ENCODE measurements at regions not wholly inside any gene's neighbourhood (a gene's known extent, or its start where the extent isn't known, plus 50 kb on each side); places are given as distances from the start of the nearest gene placed in this dataset.

GRCh38 chr9:115594557-115594956 lies 476.6 kb upstream of the TNC start:
- no peaks in the 10 kb centered on the region for H3K9me3 ChIP-seq
- no peak overlapping the region for H3K4me3 ChIP-seq (ENCODE audit: low read depth, low read length)
- no peaks in the 10 kb centered on the region for H3K27me3 ChIP-seq
- H3K36me3 ChIP-seq = no peaks in the 10 kb centered on the region
- no peaks in the 10 kb centered on the region for H3K4me1 ChIP-seq
- no peak for TF ChIP-seq CTCF (IDR thresholded peaks at IDR 0.05; ENCODE audit: low read depth, low read length)
- DNase-seq = no peak

DNA sequence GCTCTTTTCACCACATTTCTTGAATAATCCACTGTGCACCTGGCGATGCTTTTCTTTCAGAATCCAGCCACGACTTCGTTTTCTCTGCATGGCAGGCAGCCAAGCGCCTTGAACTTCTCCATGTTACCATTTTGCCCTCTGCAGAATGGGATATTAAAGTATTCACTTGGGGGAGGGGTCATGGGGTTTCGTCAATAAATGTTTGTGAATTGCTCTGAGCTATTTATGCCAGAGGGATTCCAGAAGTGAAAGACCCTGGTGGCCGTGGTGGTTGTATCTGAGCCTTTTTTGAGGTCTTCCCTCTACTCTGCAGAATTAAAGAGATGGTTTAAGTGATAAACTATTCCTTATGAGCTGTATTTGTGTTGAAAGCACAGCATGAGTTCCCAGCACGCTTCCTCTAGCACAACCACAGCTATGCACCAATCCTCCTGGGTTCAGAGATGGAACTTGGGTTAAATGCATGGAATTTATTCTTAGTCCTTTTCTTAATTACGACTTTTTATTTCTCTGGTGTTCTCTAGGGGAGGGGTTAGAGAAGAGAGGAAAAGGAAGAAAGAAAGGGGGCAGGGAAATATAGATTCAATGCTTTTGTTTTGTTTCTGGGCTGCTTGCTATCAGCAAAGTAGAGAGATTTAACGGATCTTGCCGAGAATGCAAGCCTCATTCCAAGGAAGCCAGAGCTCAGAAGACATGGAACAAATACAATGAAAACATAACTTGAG lies 478.2 kb upstream of the TNC start:
- H3K36me3 ChIP-seq = no peaks in the 10 kb centered on the region
- no peak for DNase-seq
- no peaks in the 10 kb centered on the region for H3K4me1 ChIP-seq
- H3K27me3 ChIP-seq = no peaks in the 10 kb centered on the region
- no peaks in the 10 kb centered on the region for H3K9me3 ChIP-seq
- TF ChIP-seq CTCF (IDR thresholded peaks at IDR 0.05; ENCODE audit: low read depth, low read length) = no peak
- no peak overlapping the region for H3K4me3 ChIP-seq (ENCODE audit: low read depth, low read length)

GRCh38 chr9:115596746-115597080 lies 478.8 kb upstream of the TNC start:
- Histone ChIP-seq H3K27me3 (no peaks in the 10 kb centered on the region), H3K36me3 (no peaks in the 10 kb centered on the region), H3K9me3 (no peaks in the 10 kb centered on the region), H3K4me1 (no peaks in the 10 kb centered on the region), H3K4me3 (ENCODE audit: low read depth, low read length) (no peak overlapping the region)
- TF ChIP-seq CTCF (IDR thresholded peaks at IDR 0.05; ENCODE audit: low read depth, low read length) = no peak
- DNase-seq = no peak

DNA sequence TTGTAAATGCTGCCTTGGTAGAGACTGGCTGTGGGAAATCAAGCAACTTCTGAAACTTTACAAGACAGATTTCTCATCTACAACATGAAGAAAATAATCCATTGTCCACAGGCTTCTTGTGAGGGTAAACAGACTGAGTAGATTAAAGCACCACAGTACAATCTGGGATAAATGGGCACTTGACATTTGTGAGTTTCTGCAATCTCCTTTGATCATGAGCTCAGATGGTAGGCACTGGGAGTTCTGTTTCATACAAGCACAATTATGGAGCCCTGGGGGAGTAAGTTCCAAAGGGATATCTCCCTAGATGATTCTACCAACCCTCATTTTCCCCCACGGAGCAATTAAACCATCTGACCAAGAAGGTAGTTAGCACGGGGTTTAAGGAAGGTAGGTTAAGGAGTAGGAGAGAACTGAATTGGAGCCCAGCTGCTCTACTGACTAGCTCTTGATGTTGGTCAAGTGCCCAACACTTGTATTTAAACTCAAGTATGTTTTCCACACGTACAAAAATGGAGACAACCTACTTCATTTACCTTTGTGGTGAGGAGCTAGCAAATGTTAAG lies 479.5 kb upstream of the TNC start:
- Histone ChIP-seq H3K4me1 (no peaks in the 10 kb centered on the region), H3K27me3 (no peaks in the 10 kb centered on the region), H3K4me3 (ENCODE audit: low read depth, low read length) (no peak overlapping the region), H3K36me3 (no peaks in the 10 kb centered on the region), H3K9me3 (no peaks in the 10 kb centered on the region)
- DNase-seq = no peak
- TF ChIP-seq CTCF (IDR thresholded peaks at IDR 0.05; ENCODE audit: low read depth, low read length) = no peak

- no peak for TF ChIP-seq CTCF (IDR thresholded peaks at IDR 0.05; ENCODE audit: low read depth, low read length)
- H3K4me1 ChIP-seq = no peaks in the 10 kb centered on the region
- no peak for DNase-seq
- H3K4me3 ChIP-seq (ENCODE audit: low read depth, low read length) = no peak overlapping the region
- no peaks in the 10 kb centered on the region for H3K27me3 ChIP-seq
- H3K9me3 ChIP-seq = no peaks in the 10 kb centered on the region
- no peaks in the 10 kb centered on the region for H3K36me3 ChIP-seq
These were observed 480.8 kb upstream of the TNC start for GRCh38 chr9:115598751-115599150.

- H3K4me3 ChIP-seq (ENCODE audit: low read depth, low read length) = no peak overlapping the region
- no peaks in the 10 kb centered on the region for H3K36me3 ChIP-seq
- no peak for DNase-seq
- no peaks in the 10 kb centered on the region for H3K9me3 ChIP-seq
- no peak for TF ChIP-seq CTCF (IDR thresholded peaks at IDR 0.05; ENCODE audit: low read depth, low read length)
- H3K27me3 ChIP-seq = no peaks in the 10 kb centered on the region
- no peaks in the 10 kb centered on the region for H3K4me1 ChIP-seq
These were observed 481.9 kb upstream of the TNC start for GRCh38 chr9:115599898-115600297.
